ENCODE measurements at regions not wholly inside any gene's neighbourhood (a gene's known extent, or its start where the extent isn't known, plus 50 kb on each side); places are given as distances from the start of the nearest gene placed in this dataset.

DNA sequence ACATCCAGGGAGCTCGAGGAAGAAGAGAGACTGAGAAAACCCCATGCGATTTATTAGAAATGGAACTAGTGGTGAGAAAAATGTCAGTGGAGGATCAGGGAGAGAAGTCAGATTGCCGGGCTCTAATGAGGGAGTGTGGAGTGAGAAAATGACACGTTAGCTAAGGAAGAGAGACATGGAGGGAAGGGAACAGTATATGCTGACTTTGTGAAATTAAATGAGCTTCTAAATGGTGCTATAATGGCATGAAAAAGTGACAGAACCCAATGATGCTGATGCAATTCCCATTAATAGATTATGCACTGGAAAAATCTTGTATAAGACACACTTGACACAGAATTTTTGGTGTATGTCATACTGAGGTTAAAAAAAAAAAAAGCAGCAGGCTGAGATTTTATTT lies 112.6 kb downstream of the HSPH1 start:
- no peak for DNase-seq (ENCODE audit: low read depth)

- no peak for DNase-seq (ENCODE audit: low read depth)
These were observed 113.2 kb downstream of the HSPH1 start for GRCh38 chr13:31048521-31048920.

DNA sequence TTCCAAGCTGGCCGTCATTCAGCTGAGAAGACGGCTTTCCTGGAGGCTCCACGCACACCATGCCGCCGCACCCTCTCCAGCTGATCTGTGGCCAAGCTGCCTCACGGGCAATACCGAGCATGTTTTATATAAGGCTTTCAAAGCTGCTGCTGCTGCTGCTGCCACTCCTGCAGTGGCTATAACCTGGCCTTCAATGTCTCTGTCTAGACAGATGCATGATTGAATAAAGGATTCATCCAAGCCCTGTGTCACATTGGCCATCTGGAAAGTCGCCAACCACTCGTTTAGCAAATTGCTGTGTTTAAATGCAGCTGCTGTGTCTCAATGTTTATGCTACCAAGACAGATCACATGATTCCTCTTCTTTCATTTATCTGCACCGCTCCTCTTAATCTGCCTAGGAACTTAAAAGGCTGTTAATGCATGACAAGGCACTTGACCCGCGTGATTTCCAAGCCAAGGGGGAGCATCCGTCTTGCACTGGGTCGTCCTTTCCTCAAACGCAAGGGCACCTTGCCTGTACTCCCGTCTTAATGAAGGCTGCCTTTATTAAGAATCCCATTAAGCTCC lies 114.3 kb downstream of the TEX26 start:
- no peak for DNase-seq (ENCODE audit: low read depth)

GRCh38 chr13:31045286-31046081 lies 113.0 kb downstream of the TEX26 start:
- DNase-seq (ENCODE audit: low read depth) = peak; percentile 60

DNA sequence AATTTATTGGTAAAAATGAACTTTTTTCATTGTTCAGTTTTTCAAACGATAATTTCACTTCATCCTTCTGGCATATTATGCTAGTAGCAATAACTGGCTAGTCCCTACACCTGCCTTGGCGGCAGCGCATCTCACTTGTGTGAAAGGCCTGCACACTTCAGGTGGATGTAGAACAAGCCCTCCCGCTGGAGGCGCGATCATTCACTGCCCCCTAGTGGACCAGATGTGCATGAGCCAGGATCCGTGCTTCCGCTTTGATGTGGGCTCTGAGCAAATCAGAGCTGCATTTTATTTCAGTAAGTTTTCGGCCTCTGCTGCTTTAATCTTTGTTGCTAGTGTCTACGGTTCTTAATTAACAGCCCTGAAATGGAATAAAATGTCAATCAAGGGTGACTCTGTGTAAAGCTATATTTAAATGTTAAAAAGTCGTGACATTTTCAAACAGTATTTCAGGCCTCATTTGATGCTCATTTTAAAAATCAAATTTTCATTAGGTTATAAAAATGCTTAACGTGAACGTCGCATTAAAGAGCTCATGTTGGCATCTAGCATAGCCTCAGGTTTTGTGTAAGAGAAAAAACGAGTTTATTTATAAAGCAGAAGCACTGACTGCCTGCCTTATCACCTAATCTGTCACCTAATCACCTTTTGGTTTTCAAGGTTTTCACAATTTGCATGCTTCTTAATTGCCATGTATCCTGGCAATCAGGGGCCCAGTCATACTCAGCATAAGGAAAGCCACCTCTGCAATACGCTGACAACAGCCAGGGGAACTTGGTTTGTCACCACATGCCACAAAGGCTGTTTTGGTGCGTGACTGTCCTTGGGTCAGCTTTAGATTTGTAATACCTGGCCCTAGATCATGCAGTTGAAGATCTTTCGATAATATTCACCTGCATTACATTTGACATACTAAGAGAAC lies 112.2 kb downstream of the TEX26 start:
- DNase-seq (ENCODE audit: low read depth) = no peak

DNA sequence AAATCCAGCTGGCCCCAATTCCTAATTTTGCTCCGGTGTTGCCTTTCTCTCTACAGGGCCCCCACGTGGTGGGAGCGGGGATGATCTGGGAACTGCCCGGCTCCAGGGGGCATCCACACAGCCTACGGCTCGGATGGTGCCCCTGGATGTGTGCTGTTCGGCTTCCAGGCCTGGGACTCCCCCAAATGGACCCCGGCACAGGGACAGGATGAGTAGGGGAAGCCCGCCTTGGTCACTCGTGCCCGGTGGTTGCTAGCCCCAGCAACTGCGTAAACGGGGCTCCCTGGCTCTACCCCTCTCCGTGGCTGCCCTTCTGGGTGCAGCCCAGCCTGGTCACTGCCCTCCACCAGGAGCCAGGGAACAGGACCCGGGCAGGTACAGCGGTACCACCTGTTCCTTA lies 111.5 kb downstream of the TEX26 start:
- DNase-seq (ENCODE audit: low read depth) = no peak

DNA sequence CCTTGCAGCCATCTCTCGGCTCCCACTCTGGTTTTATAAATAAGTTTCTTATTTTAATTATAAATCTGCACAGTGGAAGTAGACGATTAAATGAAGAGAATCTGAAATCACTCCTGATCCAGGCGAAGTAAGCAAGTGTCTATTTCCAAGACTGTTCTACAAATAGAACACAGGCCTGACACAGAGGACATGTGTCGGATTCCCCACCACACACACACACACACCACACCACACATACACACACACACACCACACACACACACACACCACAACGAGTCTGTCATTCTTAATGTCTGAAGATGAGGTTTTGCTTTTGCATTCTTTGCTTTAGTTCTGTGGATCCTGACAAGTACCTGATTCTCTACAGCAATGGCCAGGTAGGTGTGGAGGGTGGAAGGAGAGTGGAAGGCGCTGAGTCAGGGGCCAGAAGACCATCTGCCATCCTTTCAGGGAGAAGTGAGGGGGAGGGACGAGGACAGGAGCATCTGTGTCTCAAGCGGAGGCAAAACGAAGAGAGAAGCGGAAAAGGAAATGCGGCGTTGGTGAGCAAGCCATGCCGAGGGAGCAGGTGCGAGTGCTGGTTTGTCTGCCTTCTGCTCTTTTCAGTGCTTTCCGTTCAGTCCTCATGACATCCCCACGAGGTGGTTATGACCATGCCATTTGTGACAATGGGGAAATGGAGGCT lies 110.2 kb downstream of the TEX26 start:
- DNase-seq (ENCODE audit: low read depth) = no peak

DNA sequence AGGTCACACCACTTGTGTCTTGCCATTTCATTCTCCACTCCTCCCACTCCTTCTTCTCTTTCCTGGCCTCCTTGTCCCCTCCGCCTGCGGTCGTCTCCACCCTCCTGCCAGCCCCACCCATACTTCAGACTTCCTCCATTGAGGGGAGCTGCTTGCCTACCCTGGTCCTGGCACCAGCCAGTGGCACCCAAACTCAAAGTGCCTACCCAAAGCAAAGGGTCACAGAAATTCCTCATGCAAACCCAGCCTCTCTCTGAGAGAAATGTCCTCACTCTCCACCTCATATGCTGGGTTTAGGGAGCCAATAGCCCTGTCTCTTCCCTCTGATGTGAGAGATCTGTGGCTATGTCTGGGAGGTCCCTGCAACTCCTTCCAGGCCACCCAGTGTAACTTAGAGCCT lies 109.6 kb downstream of the TEX26 start:
- no peak for DNase-seq (ENCODE audit: low read depth)

DNA sequence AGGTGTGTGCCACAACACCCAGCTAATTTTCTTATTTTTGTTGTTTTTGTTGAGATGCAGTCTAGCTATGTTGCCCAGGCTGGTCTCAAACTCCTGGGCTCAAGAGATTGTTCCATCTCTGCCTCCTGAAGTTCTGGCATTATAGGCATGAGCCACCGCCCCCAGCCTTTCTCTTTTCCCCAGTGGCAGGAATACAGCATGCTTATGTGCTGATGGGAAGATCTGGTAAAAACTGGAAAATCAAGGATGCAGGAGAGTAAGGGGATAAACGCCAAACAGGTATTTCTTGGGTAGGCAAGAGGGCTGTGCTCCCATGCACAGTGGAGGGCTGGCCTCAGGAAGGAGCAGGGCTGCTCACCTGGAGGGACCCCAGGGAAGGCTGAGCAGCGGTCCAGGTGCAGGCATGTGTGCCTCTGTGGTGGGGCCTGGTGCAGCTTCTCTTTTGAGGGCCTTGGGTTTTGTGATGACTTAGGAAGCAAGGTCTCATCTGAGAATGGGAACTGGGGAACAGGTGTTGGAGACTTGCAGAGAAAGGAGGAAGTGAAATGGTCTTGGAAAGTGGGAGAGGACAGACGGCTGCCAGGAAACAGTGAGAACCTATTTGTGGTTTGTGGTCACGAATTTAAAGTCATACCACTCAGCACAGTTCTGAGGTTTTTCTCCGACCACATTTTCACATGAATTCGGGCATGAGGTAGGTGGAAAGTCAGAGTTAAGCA lies 106.5 kb downstream of the TEX26 start:
- DNase-seq (ENCODE audit: low read depth) = no peak

GRCh38 chr13:31037874-31038500 lies 105.5 kb downstream of the TEX26 start:
- no peak for DNase-seq (ENCODE audit: low read depth)

GRCh38 chr13:31036731-31037695 lies 104.6 kb downstream of the TEX26 start:
- DNase-seq (ENCODE audit: low read depth) = no peak

GRCh38 chr13:31035185-31035965 lies 102.9 kb downstream of the TEX26 start:
- DNase-seq (ENCODE audit: low read depth) = no peak

- no peak for DNase-seq (ENCODE audit: low read depth)
These were observed 100.2 kb downstream of the TEX26 start for GRCh38 chr13:31032528-31033113.

DNA sequence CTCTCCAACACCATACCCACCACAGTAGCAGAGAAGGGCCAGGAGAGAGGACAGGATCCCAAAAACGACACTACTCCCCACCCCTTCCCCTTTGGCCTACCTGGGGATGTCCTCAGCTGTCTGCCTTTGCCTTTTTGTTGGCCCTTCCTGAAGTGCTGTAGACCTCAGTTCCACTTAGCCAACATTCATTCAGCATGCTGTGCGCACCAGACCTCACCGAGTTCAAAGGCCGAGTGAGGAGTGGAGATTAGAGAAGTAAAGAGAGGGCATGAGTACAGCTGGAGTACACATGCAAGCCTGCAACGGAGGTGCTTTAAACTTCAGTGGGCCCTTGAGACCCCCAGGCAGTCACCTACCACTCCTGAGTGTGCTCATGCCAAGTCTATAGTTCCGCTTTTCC lies 99.0 kb downstream of the TEX26 start:
- DNase-seq (ENCODE audit: low read depth) = no peak

DNA sequence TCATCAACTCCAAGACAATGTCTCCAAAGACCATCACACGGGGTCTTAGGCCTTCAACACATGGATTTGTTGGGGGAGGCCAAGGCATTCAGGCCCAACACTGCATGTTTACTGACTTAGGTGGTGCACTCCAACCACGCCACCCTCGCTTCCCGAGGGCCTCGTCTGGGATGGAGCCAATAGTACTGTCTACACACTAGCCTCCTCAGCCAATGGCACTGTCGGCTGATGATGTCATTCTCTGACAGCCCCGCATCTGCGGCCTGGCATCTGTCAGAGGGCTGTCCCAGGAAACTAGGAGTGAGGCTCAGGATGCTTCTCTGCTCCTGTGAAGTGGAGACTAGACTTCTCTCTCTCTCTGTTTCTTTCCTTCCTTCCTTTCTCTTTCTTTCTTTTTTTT lies 96.6 kb downstream of the TEX26 start:
- DNase-seq (ENCODE audit: low read depth) = no peak

DNA sequence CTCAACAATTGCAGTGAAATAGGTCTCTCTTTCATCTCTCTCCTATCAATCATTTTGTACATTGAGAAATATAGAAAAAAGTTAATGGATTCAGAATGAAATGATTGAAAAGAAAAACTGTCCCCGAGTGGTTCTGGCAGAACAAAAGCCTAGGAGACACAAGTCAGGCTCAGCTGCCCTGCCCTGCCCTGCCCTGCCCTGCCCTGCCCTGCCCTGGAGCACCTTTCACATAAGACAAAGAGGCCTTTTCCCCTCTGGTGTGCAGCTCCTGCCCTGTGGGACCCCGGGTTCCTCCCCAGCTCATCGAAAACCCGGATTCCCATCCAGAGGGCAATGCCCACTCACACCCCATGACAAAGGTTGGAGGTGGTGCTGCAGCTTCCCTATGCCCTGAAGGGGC lies 94.7 kb downstream of the TEX26 start:
- no peak for DNase-seq (ENCODE audit: low read depth)
